ENCODE measurements at regions not wholly inside any gene's neighbourhood (a gene's known extent, or its start where the extent isn't known, plus 50 kb on each side); places are given as distances from the start of the nearest gene placed in this dataset.
A peak's percentile ranks its signal among the peaks of the same experiment; 100 is the strongest.

DNA sequence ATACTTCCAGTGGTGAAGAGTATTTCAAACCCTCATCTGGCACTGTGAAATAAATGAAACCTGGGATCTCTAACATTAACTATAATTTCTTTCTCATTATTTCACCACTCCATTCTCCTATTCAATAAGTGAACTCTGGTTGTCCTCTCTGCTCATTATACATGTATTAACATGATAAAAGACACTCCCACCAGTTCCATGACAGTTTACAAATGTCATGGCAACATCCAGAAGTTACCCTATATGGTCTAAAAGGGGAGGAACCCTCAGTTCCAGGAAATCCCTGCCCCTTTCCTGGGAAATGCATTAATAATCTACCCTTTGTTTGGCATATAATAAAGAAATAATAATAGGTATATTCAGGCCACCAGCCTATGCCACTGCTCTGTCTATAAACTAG lies 62.7 kb upstream of the BRINP3 start:
- peak; percentile 86 for DNase-seq

DNA sequence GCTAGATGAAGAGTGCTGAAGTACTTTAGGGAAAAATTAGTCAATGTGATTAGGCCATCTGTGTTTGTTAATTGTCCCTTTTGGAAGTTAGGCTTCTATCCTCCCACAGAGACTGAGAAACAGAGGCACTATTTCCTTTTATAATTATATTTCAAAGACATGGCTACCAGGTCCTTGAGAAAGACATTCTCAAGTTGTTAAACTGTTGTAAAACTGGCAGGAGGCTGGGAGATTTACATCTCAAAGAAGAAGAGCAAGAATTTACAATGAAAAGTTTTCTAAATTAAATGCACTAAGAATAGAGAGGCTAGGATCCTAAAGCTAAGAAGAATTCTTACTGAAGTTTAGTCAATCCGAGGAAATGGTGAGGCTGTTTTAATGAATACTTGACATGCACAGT lies 74.0 kb upstream of the BRINP3 start:
- no peak for DNase-seq

DNA sequence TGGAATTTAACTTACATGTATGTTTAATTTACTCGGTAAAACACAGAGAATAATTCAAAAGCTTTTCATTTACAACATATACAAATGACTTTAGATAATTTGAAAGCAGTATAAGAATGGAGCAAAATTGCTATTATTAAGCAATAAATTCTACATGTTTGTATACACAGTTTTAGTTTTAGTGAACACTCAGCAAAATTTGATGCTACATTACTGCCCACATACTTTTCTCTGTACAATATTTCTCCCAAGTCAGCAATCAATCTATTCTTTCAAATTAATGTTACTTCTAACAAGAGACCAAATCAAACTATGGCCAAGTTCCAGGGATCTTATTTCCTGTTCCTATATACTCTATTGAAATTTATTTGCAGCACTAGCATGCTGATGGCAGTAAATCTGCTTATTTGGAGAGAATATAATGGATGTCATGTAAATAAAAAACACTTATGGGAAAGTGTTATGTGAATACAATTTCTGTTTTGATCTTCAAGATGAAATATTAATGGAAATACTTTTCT lies 82.6 kb upstream of the BRINP3 start:
- no peak for DNase-seq

DNA sequence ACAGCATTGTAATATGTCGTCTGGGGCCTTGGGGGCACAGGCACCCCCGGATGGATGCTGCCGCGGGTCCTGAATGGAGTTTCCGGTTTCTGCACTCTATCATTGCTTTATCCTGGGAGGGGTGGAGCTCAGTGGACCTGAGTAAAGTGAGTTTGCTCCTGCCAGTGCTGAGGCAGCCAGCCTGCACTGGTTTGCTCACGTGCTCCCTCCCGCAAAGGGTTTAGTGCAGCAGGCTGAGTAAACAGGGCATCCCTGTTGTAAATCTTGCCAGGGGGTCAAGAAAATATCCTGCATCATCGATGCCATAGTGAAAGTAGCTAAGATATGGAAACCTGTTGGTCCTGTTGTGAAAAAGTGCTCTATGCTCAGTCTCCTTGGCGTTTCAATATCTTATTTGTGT lies 85.6 kb upstream of the BRINP3 start:
- no peak for DNase-seq

DNA sequence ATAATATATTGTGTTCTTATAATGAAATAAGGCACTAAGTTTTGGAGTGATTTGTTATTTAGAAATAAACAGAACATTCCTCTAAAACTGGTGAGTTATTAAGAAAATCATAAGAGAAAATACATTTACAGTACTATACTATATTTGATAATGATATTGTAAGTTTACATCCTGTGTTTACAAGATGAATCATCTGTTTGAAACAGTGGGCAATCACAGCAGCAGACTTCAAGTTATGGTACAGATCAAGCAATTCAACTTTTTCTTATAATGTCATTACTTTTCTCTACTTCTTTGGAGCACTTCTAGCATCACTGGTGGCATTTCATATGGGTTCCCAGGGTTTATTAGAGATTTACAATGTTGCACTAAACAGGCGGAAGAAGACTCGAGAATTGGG lies 86.5 kb upstream of the BRINP3 start:
- DNase-seq, result no peak

DNA sequence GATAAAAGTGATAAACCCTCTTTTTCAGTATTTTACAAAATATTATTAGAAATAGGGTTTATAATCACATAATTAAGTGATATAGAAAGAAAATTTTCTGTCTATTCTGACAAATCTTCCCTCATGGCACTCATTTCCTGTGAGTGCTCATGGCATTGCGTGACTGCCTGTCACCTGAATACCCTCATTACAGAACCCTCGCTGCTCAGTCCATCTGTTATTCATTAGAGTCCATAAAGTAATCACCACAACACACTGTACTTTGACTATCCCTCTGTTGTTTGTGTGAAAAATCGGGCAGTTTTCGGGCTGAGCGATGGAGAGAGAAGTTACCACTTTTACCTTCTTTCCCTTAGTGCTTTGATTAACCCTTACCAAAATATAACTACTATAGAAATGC lies 100.4 kb upstream of the BRINP3 start:
- DNase-seq, result no peak

DNA sequence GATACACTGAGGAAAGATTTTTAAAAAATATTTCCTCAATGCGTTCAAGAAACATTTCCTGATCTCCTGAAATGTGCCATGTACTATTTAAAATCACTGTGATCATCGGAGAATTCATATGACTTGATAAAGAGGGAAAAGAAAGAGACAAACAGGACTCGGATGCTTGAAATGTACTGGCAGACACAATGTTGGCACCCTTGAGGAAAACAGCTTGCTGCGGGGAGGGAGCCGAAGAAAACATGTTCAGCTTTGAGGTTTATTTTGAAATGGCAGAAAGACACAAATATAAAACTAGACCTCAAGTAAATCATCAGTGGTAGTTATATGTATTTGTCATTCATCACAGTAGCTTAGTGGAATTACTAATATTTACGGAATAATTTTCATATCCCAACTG lies 100.9 kb upstream of the BRINP3 start:
- no peak for DNase-seq

DNA sequence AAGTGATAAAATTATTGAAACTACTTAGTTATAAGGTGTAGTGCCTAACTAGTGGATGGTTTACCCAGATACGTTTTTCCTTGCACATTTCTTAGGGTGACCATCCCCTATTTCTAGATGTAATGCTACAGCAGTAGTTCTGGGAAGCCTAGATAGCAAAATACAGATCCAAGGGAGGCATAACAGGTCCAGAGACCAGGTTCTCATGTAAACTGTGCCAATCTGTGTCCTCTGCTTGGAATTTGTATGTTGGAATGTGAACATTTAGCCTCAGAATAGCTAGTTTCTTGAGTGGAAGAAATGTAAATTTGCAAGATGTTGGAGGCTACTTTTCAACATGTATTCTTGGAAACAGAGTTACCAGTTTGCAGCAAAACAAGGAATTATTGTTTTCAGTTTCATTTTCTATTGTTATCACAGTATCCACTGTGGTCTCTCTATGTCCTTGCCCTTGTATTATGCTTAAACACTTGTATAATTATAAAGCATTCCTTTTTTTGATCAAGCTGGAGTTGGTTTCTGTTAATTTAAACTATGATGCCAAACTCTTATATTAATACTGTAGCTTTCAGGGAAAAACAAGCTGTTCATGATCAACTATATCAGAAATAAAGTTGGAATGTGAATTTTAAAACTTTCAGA lies 102.0 kb upstream of the BRINP3 start:
- DNase-seq, result peak; percentile 86

DNA sequence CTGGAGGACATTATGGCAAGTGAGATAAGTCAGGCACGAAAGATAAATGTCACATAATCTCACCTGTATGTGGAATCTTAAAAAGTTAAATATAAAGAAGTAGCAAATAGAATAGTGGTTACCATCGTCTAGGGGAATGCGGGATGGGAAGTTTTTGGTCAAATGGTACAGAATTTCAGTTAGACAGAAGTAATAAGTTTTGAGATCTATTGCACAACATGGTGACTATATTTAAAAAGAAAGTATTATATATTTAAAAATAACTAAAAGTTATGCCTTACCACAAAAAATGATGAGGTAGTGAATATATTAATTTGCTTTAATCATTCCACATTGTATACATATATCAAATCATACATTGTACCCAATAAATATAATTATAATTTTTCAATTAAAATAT lies 106.2 kb upstream of the BRINP3 start:
- no peak for DNase-seq

DNA sequence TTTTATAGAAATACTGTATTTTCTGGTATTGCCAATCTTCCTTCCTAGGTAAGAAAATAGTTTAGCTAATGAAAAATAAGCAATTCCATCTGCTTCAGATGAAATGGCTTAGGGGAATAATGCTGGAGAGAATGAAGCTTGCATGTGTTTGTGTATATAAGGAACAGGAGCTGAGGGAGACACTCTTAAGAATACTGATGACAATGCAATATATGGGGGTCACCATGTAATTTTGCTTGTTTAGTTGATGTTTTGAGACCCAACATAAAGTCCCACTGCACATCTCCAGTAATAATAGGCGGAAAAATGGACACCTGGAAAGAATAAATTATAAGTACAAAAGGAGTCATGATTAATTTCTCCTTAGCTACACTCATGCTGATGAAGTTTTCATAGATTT lies 110.8 kb upstream of the BRINP3 start:
- no peak for DNase-seq

DNA sequence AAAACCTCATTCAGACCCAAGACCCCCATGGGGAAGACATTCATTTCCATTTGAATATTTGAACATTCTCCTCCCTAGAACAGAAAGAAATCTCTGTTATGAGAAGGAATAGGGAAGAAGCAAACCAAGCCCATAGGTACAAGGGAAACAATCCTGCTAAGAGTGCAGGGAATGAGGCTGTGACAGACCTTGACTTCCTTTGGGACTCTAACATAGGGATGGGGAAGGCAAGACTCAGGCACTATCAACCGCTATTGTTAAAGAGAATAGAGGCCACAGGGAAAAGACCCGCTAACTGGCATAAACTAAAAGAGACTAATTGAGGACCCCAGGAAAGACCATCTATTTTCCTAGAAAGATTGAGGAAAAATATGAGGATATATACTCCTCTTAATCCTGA lies 117.8 kb upstream of the BRINP3 start:
- DNase-seq, result no peak

DNA sequence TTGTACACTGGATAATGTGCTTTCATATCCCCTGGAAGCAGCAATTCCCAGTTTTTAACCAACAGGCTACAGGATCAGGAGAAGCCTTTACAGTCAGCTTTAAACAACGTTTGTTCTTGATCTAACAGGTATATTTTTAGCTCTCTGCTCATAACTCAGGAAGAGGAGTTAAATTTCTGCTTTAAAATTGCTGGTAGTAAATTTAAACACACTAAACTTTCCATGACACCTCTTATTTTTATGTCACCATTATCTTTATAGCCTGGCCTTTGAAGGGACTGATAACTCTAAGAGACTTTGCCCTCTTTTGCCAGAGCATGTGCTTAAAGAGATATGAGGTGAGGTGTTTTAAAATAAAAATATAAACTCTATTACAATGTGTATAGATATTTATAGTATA lies 119.6 kb upstream of the BRINP3 start:
- peak; percentile 68 for DNase-seq

DNA sequence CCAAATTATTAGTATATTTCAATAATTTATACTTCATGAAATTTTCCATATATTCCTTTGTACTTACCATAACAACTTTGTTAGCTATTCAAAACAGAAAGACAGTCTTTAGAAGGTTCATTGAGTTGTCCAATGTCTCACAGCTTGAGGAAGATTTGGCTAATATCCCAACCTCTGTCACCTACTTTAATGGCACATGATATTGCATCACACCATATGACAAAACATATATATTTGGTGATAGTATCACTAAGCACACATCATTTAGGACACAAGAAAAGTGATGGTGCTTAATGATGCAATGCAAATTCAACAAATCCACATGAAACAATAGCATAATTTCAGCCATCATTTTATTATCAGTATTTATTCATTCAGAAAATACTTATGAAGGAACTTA lies 122.0 kb upstream of the BRINP3 start:
- DNase-seq, result no peak

DNA sequence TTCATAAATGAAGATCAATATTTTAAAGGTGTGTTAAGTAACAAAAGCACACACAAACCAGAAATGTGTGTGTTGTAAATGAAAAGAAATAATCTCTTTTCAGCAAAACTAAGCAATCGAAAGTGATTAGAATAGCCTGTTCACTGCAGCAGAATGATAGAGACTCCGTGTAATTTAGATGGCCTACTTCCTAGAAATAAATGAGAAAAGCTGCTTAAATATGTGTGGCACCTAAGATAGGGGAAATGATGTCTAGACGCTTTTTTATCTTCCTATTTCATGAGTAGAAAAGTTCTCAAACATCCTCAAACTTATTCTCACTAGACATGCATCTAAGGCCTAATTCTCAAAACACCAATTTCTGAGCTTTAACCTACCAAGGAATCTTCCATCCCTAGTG lies 124.7 kb upstream of the BRINP3 start:
- DNase-seq, result peak; percentile 93

DNA sequence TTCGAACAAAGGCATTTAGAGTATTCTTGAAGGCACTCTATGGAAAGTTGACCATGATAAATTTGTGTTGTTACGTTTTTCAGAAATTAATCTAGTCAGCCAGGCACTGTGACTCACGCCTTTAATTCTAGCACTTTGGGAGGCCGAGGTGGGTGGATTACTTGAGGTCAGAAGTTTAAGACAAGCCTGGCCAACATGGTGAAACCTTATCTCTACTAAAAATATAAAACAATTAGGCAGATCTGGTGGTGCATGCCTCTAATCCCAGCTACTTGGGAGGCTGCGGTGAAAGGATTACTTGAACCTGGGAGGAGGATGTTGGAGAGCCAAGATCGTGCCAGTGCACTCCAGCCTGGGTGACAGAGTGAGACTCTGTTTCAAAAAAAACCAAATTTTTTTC lies 130.6 kb upstream of the BRINP3 start:
- DNase-seq, result peak; percentile 94

DNA sequence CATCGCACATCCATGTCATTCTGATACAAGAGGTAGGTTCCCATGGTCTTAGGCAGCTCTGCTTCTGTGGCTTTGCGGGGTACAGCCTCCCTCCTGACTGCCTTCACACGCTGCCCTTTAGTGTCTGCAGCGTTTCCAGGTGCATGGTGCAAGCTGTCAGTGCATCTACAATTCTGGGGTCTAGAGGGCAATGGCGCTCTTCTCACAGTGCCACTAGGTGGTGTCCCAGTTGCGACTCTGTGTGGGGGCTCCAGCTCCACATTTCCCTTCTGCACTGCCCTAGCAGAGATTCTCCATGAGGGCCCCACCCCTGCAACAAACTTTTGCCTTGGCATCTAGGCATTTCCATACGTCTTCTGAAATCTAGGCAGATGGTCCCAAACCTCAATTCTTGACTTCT lies 138.2 kb upstream of the BRINP3 start:
- DNase-seq, result no peak

DNA sequence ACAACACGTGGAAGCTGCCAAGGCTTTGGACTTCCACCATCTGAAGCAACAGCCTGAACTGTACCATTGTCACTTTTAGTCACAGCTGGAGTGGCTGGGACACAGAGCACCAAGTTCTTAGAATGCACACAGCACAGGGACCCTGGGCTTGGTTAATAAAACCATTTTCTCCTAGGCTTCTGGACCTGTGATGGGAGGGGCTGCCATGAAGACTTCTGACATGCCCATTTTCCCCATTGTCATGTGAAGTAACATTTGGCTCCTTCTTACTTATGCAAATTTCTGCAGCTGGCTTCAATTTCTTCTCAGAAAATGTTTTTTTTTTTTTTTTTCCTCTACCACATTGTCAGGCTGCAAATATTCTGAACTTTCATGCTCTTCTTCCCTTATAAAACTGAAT lies 138.6 kb upstream of the BRINP3 start:
- DNase-seq, result no peak

DNA sequence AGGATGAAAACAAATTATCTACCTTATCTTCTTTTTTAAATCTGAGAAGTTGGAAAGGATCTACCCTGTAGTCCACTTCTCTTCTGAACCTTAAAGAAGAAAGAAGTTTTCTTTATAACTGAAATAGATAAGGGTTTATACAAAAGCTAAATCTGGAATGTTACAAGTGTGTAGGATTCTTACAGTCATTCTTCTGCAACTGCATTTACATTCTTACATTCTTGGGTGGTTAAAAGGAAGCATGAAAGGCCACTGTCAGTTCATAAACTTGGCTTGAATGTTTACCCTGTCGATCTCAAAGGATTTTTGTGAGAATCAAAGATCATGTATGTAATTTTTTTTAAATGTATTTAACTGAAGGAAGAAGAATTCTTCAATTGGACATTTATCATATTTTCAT lies 142.1 kb upstream of the BRINP3 start:
- DNase-seq, result no peak

DNA sequence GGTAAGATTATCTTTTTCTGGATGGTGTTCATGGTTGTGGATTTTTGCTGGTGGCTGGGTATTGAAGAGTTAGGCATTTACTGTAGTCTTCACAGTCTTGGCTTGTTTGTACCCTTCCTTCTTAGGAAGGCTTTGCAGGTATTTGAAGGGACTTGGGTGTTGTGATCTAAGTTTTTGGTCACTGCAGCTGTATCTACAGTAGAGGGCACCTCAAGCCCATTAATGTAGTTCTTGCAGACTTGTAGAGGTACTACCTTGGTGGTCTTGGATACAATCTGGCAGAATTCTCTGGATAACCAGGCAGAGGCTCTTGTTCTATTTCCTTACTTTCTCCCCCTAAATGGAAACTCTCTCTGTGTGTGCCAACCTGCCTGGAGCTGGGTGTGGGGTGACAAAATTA lies 155.8 kb upstream of the BRINP3 start:
- DNase-seq, result peak; percentile 20

DNA sequence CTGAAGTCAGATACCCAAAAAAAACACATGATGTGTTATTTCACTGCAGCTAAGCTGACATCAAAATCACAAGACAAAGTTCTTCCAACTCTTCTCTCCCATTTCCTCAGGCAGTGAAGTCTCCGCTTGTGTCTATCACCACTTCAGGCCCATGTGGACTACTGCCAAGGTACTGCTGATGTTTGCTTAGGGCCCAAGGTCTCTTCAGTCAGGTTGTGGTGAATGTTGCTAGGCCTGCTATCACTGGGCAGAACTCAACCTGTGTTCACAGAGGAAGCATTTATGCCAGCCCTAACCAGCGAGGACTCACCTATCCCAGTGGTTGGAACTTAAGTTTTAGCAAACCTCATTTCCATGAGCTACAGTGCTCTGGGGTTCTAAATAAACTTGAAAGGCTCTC lies 156.5 kb upstream of the BRINP3 start:
- DNase-seq, result no peak

DNA sequence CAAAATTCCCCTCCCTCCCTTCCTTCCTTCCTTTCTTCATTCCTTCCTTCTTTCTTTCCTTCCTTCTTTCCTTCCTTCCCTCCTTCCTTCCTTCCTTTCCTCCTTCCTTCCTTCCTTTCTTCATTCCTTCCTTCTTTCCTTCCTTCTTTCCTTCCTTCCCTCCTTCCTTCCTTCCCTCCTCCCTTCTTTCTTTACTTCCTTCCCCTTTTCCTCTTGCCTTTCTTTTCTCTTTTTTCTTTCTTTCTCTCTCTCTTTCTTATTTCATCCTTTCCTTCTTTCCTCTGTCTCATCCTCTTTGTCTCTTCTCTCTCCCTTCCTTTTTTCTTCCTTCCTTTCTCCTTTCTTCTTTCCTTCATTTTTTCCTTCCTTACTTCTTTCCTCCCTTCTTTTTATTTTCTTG lies 171.9 kb upstream of the BRINP3 start:
- DNase-seq, result no peak

DNA sequence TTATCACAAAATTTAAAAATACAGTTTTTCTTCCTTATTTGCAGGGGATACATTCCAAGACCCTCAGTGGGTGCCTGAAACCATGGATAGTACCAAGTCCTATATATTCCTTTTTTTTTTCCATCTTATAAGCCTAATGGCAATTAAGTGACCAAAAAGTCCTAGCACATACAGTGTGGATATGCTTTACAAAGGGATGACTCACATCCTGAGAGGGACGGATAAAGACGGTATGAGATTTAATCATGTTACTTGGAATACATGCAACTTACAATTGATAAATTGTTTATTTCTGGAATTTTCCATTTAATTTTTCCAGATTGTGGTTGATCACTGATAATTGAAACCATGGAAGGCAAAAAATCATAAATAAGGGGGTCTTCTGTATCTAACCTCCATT lies 181.2 kb upstream of the BRINP3 start:
- no peak for DNase-seq

DNA sequence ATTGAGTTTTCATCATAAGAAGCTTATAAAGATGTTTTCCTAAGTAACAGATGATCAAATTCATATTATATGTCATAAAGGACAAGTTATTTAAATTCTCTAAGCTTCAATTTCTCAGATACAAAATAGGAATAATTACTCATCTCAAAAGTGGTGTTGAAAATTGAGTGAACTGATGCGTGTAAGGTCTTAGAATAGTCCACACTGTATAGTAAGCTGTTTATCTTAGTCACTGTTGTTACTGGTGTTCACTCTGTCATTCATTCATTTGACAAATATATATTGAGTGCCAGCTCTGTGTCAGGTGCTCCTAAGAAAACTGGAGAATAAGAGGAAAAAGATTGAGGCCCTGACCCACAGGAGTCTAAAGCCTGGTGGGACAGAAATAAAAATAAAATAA lies 186.3 kb upstream of the BRINP3 start:
- no peak for DNase-seq

DNA sequence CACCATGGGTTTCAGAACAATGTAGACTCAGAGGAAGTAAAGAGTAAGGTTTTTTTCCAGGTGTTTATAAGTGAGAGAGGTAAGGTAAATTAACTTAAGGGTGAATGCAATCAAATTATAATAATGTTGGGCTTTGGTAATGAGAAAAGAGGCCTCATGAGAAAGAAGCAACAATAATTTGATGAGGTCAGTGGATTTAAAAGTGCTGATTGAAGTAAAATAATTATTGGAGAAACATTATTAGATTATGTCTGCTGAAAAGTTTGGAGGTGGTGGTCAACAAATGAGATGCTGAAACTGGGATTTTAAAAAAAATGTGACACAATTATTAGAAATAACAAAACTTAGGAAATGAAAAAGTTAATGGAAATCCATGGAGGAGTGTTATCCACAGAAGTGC lies 187.4 kb upstream of the BRINP3 start:
- no peak for DNase-seq

DNA sequence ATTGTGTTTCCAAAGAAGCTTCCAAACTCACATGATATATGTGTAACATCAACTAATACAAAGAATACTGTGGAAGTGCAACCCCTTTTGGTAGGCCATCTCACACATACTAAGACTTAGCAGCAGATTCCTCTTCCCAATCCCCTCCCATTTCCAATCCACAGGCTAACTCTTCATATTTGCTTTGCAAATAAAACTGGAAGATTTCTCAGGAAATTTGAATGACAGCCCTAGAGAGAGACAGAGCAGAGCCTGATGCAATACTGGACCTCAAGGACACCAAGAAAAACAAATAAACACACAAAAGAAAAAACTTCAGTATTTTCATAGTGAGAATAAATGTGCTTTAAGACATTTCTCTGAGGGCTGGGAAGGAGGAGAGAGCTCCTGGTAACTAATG lies 190.2 kb upstream of the BRINP3 start:
- DNase-seq, result no peak

DNA sequence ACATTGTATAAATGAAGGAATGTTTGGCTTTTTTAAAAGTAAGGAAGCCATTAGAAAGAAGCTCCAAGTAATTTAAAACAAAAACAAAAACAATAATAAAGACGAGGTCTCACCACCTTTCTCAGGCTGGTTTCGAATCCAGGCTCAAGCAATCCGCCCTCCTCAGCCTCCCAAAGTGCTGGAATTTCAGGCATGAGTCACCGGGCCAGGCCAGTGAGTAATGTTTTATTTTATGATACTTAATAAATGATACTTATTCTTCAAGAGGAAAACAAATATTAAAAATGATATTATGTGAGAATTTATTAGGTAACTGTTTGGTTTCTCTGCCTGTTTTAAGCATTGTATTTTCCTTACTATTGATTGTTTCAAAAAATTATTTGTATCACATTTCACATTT lies 201.4 kb upstream of the BRINP3 start:
- DNase-seq, result no peak

Data from OCI-M1 (cell line).